ENCODE measurements at regions not wholly inside any gene's neighbourhood (a gene's known extent, or its start where the extent isn't known, plus 50 kb on each side); places are given as distances from the start of the nearest gene placed in this dataset.

- Histone ChIP-seq H3K36me3 (ENCODE audit: control insufficient read depth, insufficient read depth, low read length) (no peaks in the 10 kb centered on the region), H3K27me3 (ENCODE audit: control insufficient read depth, insufficient read depth, low read length) (no peaks in the 10 kb centered on the region), H3K4me3 (ENCODE audit: low read depth, low read length) (no peak overlapping the region)
- DNase-seq (ENCODE audit: low read depth), result no peak
- TF ChIP-seq, protein P1, sequence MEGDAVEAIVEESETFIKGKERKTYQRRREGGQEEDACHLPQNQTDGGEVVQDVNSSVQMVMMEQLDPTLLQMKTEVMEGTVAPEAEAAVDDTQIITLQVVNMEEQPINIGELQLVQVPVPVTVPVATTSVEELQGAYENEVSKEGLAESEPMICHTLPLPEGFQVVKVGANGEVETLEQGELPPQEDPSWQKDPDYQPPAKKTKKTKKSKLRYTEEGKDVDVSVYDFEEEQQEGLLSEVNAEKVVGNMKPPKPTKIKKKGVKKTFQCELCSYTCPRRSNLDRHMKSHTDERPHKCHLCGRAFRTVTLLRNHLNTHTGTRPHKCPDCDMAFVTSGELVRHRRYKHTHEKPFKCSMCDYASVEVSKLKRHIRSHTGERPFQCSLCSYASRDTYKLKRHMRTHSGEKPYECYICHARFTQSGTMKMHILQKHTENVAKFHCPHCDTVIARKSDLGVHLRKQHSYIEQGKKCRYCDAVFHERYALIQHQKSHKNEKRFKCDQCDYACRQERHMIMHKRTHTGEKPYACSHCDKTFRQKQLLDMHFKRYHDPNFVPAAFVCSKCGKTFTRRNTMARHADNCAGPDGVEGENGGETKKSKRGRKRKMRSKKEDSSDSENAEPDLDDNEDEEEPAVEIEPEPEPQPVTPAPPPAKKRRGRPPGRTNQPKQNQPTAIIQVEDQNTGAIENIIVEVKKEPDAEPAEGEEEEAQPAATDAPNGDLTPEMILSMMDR (IDR thresholded peaks at IDR 0.05; ENCODE audit: insufficient read depth, low read depth, low read length), result no peak
- CTCF ChIA-PET, result interaction anchor here (1.4 kb wide), 1 partner anchor 22 kb away, joined by 3 read pairs; no protein-coding TSS in a partner anchor
- POLR2A ChIA-PET, result no interaction called here
Measured at GRCh38 chr2:238777369-238778067, 70.4 kb upstream of the TWIST2 start.

GRCh38 chr2:238784671-238785527 is 63.0 kb upstream of the TWIST2 start:
- H3K36me3 ChIP-seq (ENCODE audit: control insufficient read depth, insufficient read depth, low read length), result no peaks in the 10 kb centered on the region
- DNase-seq (ENCODE audit: low read depth), result peak; percentile 84
- H3K4me3 ChIP-seq (ENCODE audit: low read depth, low read length), result no peak overlapping the region
- TF ChIP-seq, protein P1 (IDR thresholded peaks at IDR 0.05; ENCODE audit: insufficient read depth, low read depth, low read length), result peak; percentile 78
- H3K27me3 ChIP-seq (ENCODE audit: control insufficient read depth, insufficient read depth, low read length), result no peaks in the 10 kb centered on the region
- ChIA-PET POLR2A (no interaction called here), CTCF (interaction anchor here (0.6 to 6.1 kb wide), 40 partner anchors 10 to 427 kb away, joined by 3 to 84 read pairs (median 6); partner anchors contain the start of gene TWIST2)

- Histone ChIP-seq H3K36me3 (ENCODE audit: control insufficient read depth, insufficient read depth, low read length) (no peaks in the 10 kb centered on the region), H3K4me3 (ENCODE audit: low read depth, low read length) (no peak overlapping the region), H3K27me3 (ENCODE audit: control insufficient read depth, insufficient read depth, low read length) (no peaks in the 10 kb centered on the region)
- POLR2A ChIA-PET, result no interaction called here
- no peak for DNase-seq (ENCODE audit: low read depth)
- CTCF ChIA-PET, result interaction anchor here (0.6 to 6.1 kb wide), 33 partner anchors 10 to 416 kb away, joined by 3 to 84 read pairs (median 6); partner anchors contain the start of gene TWIST2
- TF ChIP-seq, protein P1 (IDR thresholded peaks at IDR 0.05; ENCODE audit: insufficient read depth, low read depth, low read length), result no peak
Measured at GRCh38 chr2:238785528-238785860, 62.4 kb upstream of the TWIST2 start.

DNA sequence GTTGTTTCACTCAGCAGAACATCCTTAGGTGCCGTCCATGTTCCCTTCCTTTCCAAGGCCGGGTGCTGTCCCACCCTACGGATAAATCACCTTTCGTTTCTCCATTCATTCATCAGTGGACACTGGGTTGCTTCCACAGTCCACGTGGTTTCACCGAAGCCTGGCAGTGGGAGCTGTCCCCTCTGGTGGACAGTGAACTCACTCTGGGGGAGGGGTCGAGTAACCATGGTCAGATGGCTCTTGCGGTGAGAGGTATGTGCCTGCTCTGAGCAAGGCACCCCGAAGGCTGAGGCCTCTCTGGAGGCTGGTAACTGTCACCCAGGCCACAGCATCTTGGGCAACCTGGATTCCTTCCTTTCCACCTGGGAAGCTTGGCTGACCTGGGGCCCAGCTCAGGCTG is 61.5 kb upstream of the TWIST2 start:
- POLR2A ChIA-PET, result interaction anchor here (0.6 to 1.0 kb wide), 3 partner anchors 62 to 184 kb away, joined by 3 to 4 read pairs (median 3); partner anchors contain the start of gene TWIST2
- Histone ChIP-seq H3K4me3 (ENCODE audit: low read depth, low read length) (peak overlapping the region; percentile 34), H3K36me3 (ENCODE audit: control insufficient read depth, insufficient read depth, low read length) (no peaks in the 10 kb centered on the region), H3K27me3 (ENCODE audit: control insufficient read depth, insufficient read depth, low read length) (no peaks in the 10 kb centered on the region)
- peak; percentile 61 for DNase-seq (ENCODE audit: low read depth)
- TF ChIP-seq, protein P1 (IDR thresholded peaks at IDR 0.05; ENCODE audit: insufficient read depth, low read depth, low read length), result peak; percentile 15; the same call in 1 of the 2 replicates
- CTCF ChIA-PET, result interaction anchor here (0.6 to 6.1 kb wide), 18 partner anchors 14 to 415 kb away, joined by 3 to 84 read pairs (median 6); partner anchors contain the start of gene TWIST2

Measured in BJ (cell line).